ENCODE measurements at regions not wholly inside any gene's neighbourhood (a gene's known extent, or its start where the extent isn't known, plus 50 kb on each side); places are given as distances from the start of the nearest gene placed in this dataset.
"Not testable (repeated sequence)": the region's sequence is repeated elsewhere in the genome, so short reads cannot be mapped to it uniquely, and the experiment has no call there.

GRCh38 chr5:104345222-104346016, 782.8 kb upstream of the NUDT12 start:
- no peak for TF ChIP-seq CTCF (IDR thresholded peaks at IDR 0.05; ENCODE audit: low read depth, low read length, missing control alignments)
- no peak overlapping the region for H3K4me3 ChIP-seq (ENCODE audit: low read depth, low read length)
- no peak for DNase-seq (ENCODE audit: low read depth)

- no peak for DNase-seq (ENCODE audit: low read depth)
- no peak overlapping the region for H3K4me3 ChIP-seq (ENCODE audit: low read depth, low read length)
- no peak for TF ChIP-seq CTCF (IDR thresholded peaks at IDR 0.05; ENCODE audit: low read depth, low read length, missing control alignments)
Observed at GRCh38 chr5:104344809-104345208, 782.2 kb upstream of the NUDT12 start.

- no peak for TF ChIP-seq CTCF (IDR thresholded peaks at IDR 0.05; ENCODE audit: low read depth, low read length, missing control alignments)
- DNase-seq (ENCODE audit: low read depth), result no peak
- no peak overlapping the region for H3K4me3 ChIP-seq (ENCODE audit: low read depth, low read length)
Observed at GRCh38 chr5:104327801-104328200, 765.2 kb upstream of the NUDT12 start.

GRCh38 chr5:104326966-104327365, 764.4 kb upstream of the NUDT12 start:
- H3K4me3 ChIP-seq (ENCODE audit: low read depth, low read length), result no peak overlapping the region
- no peak for TF ChIP-seq CTCF (IDR thresholded peaks at IDR 0.05; ENCODE audit: low read depth, low read length, missing control alignments)
- no peak for DNase-seq (ENCODE audit: low read depth)

GRCh38 chr5:104325356-104325755, 762.8 kb upstream of the NUDT12 start:
- TF ChIP-seq CTCF (IDR thresholded peaks at IDR 0.05; ENCODE audit: low read depth, low read length, missing control alignments), result no peak
- no peak overlapping the region for H3K4me3 ChIP-seq (ENCODE audit: low read depth, low read length)
- no peak for DNase-seq (ENCODE audit: low read depth)

GRCh38 chr5:104316676-104317075, 754.1 kb upstream of the NUDT12 start:
- DNase-seq (ENCODE audit: low read depth), result not testable (repeated sequence)

GRCh38 chr5:104312481-104312880, 749.9 kb upstream of the NUDT12 start:
- no peak for DNase-seq (ENCODE audit: low read depth)
- TF ChIP-seq CTCF (IDR thresholded peaks at IDR 0.05; ENCODE audit: low read depth, low read length, missing control alignments), result no peak
- H3K4me3 ChIP-seq (ENCODE audit: low read depth, low read length), result no peak overlapping the region

More at GRCh38 chr5:104316676-104317075, 754.1 kb upstream of the NUDT12 start:
- not testable (repeated sequence) for H3K4me3 ChIP-seq (ENCODE audit: low read depth, low read length)

Measured in GM12864 (cell line).